ENCODE measurements at regions not wholly inside any gene's neighbourhood (a gene's known extent, or its start where the extent isn't known, plus 50 kb on each side); places are given as distances from the start of the nearest gene placed in this dataset.
A peak's percentile ranks its signal among the peaks of the same experiment; 100 is the strongest.

GRCh38 chr10:62583876-62584615 is 209.9 kb downstream of the ZNF365 start:
- Mint-ChIP-seq H3K4me3 (no peak overlapping the region), H3K9me3 (no peaks in the 10 kb centered on the region), H3K27ac (no peak overlapping the region), H3K36me3 (no peaks in the 10 kb centered on the region), H3K27me3 (ENCODE audit: low read depth in 2 of 2) (peaks cover 7 to 9% of the 10 kb centered on the region in 2 donors), H3K4me1 (no peaks in the 10 kb centered on the region)
- H3K9me3 ChIP-seq (ENCODE audit: control insufficient read depth, insufficient read depth, low read length) = no peaks in the 10 kb centered on the region
- peak in 1 of 3 donors; percentile 29 for ATAC-seq
- no peak overlapping the region for H3K4me3 ChIP-seq (ENCODE audit: low read length)
- H3K27ac ChIP-seq (ENCODE audit: low read length) = no peak overlapping the region
- intact Hi-C loops (cut with micrococcal nuclease) = no loop called here
- no peak for DNase-seq
- no peaks in the 10 kb centered on the region for H3K36me3 ChIP-seq (ENCODE audit: control insufficient read depth, insufficient read depth, low read length)
- WGBS (ENCODE audit: insufficient coverage) = 91% methylated on average over 2 of the region's 3 CpGs
- TF ChIP-seq, protein P1, sequence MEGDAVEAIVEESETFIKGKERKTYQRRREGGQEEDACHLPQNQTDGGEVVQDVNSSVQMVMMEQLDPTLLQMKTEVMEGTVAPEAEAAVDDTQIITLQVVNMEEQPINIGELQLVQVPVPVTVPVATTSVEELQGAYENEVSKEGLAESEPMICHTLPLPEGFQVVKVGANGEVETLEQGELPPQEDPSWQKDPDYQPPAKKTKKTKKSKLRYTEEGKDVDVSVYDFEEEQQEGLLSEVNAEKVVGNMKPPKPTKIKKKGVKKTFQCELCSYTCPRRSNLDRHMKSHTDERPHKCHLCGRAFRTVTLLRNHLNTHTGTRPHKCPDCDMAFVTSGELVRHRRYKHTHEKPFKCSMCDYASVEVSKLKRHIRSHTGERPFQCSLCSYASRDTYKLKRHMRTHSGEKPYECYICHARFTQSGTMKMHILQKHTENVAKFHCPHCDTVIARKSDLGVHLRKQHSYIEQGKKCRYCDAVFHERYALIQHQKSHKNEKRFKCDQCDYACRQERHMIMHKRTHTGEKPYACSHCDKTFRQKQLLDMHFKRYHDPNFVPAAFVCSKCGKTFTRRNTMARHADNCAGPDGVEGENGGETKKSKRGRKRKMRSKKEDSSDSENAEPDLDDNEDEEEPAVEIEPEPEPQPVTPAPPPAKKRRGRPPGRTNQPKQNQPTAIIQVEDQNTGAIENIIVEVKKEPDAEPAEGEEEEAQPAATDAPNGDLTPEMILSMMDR (IDR thresholded peaks at IDR 0.05) = no peak
- H3K4me1 ChIP-seq (ENCODE audit: control insufficient read depth, insufficient read depth, low read length) = no peaks in the 10 kb centered on the region
- H3K27me3 ChIP-seq (ENCODE audit: control insufficient read depth, insufficient read depth, low read length) = no peaks in the 10 kb centered on the region

GRCh38 chr10:62584731-62585130 is 210.6 kb downstream of the ZNF365 start:
- Mint-ChIP-seq H3K4me1 (no peaks in the 10 kb centered on the region), H3K27ac (no peak overlapping the region), H3K36me3 (no peaks in the 10 kb centered on the region), H3K27me3 (ENCODE audit: low read depth in 2 of 2) (peaks cover 7 to 14% of the 10 kb centered on the region in 2 donors), H3K4me3 (no peak overlapping the region), H3K9me3 (no peaks in the 10 kb centered on the region)
- Histone ChIP-seq H3K4me1 (ENCODE audit: control insufficient read depth, insufficient read depth, low read length) (no peaks in the 10 kb centered on the region), H3K9me3 (ENCODE audit: control insufficient read depth, insufficient read depth, low read length) (no peaks in the 10 kb centered on the region), H3K36me3 (ENCODE audit: control insufficient read depth, insufficient read depth, low read length) (no peaks in the 10 kb centered on the region), H3K4me3 (ENCODE audit: low read length) (no peak overlapping the region), H3K27ac (ENCODE audit: low read length) (no peak overlapping the region), H3K27me3 (ENCODE audit: control insufficient read depth, insufficient read depth, low read length) (no peaks in the 10 kb centered on the region)
- WGBS (ENCODE audit: insufficient coverage) = 96% methylated on average over 2 of the region's 2 CpGs
- TF ChIP-seq, protein P1 (IDR thresholded peaks at IDR 0.05) = no peak
- DNase-seq = no peak
- no peak for ATAC-seq
- intact Hi-C loops (cut with micrococcal nuclease) = no loop called here

- Mint-ChIP-seq H3K36me3 (no peaks in the 10 kb centered on the region), H3K9me3 (no peaks in the 10 kb centered on the region), H3K4me3 (no peak overlapping the region), H3K4me1 (no peaks in the 10 kb centered on the region), H3K27me3 (ENCODE audit: low read depth in 2 of 2) (peaks cover 7 to 18% of the 10 kb centered on the region in 2 donors), H3K27ac (no peak overlapping the region)
- no peak for ATAC-seq
- intact Hi-C loops (cut with micrococcal nuclease) = no loop called here
- 89% methylated on average over 6 of the region's 6 CpGs for WGBS (ENCODE audit: insufficient coverage)
- DNase-seq = no peak
- Histone ChIP-seq H3K9me3 (ENCODE audit: control insufficient read depth, insufficient read depth, low read length) (no peaks in the 10 kb centered on the region), H3K4me3 (ENCODE audit: low read length) (no peak overlapping the region), H3K27ac (ENCODE audit: low read length) (no peak overlapping the region), H3K27me3 (ENCODE audit: control insufficient read depth, insufficient read depth, low read length) (no peaks in the 10 kb centered on the region), H3K4me1 (ENCODE audit: control insufficient read depth, insufficient read depth, low read length) (no peaks in the 10 kb centered on the region), H3K36me3 (ENCODE audit: control insufficient read depth, insufficient read depth, low read length) (no peaks in the 10 kb centered on the region)
- TF ChIP-seq, protein P1 (IDR thresholded peaks at IDR 0.05) = no peak
Observed at GRCh38 chr10:62585211-62585775, 211.1 kb downstream of the ZNF365 start.

- no peaks in the 10 kb centered on the region for H3K9me3 ChIP-seq (ENCODE audit: control insufficient read depth, insufficient read depth, low read length)
- Mint-ChIP-seq H3K4me3 (no peak overlapping the region), H3K9me3 (no peaks in the 10 kb centered on the region), H3K4me1 (no peaks in the 10 kb centered on the region), H3K36me3 (no peaks in the 10 kb centered on the region), H3K27ac (no peak overlapping the region), H3K27me3 (ENCODE audit: low read depth in 2 of 2) (peaks cover 7 to 22% of the 10 kb centered on the region in 2 donors)
- no peak overlapping the region for H3K4me3 ChIP-seq (ENCODE audit: low read length)
- no peaks in the 10 kb centered on the region for H3K27me3 ChIP-seq (ENCODE audit: control insufficient read depth, insufficient read depth, low read length)
- TF ChIP-seq, protein P1 (IDR thresholded peaks at IDR 0.05) = no peak
- DNase-seq = no peak
- ATAC-seq = no peak
- H3K36me3 ChIP-seq (ENCODE audit: control insufficient read depth, insufficient read depth, low read length) = no peaks in the 10 kb centered on the region
- H3K4me1 ChIP-seq (ENCODE audit: control insufficient read depth, insufficient read depth, low read length) = no peaks in the 10 kb centered on the region
- intact Hi-C loops (cut with micrococcal nuclease) = no loop called here
- no peak overlapping the region for H3K27ac ChIP-seq (ENCODE audit: low read length)
Observed at GRCh38 chr10:62587011-62587410, 212.8 kb downstream of the ZNF365 start.

Measured in natural killer cell (primary cell).